Erythroblast (primary cell): ENCODE measurements at regions not wholly inside any gene's neighbourhood (a gene's known extent, or its start where the extent isn't known, plus 50 kb on each side); places are given as distances from the start of the nearest gene placed in this dataset.

Experiments used
- GATA1 ChIP-seq: IDR thresholded peaks from 2 replicates; pipeline ENCODE4 v1.6.1; 2011; ENCODE audit warnings: low read depth, mild to moderate bottlenecking, control low read depth, low read length, moderate library complexity
- POLR2A ChIP-seq: IDR thresholded peaks from 2 replicates; pipeline ENCODE4 v1.6.1; 2011; ENCODE audit warnings: mild to moderate bottlenecking, low read length

DNA sequence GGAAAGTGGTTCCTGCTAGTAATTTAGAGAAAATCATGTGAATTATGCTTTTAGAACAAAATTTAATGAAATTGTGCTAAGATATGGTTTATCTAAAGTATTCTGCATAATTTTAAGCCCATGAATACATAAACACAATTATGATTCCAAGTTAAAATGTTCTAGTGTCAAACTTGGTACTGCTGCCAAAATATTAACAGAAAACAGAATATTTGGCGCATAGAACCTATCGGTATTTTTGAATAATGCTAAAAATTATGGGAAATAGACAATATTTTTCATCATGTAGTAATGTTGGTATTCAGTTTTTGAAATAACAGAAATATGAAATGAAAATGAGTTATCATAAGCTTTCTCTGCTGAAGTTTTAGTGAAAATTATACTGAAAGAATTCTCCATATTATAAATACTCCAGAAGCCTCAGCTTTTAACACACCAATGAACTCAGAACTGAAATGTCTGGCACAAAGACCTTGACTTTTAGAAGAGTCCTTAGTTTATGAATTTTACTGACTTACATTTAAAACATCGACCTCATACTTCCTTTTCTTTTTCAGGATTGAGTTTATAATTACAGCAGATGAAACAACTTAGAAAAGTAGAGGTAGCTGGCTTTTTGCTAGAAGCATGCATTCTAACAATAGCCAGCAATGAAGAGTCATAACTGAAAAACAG is 1192.3 kb upstream of the GJE1 start:
- TF ChIP-seq POLR2A (no peak), GATA1 (no peak)
